ENCODE measurements at regions not wholly inside any gene's neighbourhood (a gene's known extent, or its start where the extent isn't known, plus 50 kb on each side); places are given as distances from the start of the nearest gene placed in this dataset.

DNA sequence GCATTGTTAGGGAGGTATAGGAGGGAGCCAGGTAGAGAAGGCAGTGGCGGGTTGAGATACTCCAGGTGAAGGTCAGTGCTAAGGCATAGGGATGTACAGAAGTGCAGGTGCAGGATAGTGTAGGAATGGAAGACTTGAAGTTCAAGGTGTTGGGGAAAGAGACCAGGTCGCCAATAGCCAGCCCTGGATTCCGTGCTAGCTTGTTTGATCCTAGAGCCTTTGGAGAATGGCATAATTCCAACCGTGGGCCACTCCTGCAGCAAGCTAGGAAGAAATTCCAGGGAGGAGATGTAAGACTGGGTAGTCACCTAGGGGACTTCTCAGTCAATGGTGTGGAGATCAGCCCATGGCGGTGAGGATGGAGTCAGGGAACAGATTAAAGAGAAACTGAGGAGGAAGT, 272.7 kb downstream of the RPS24 start:
- CTCF ChIA-PET: interaction anchor here (1.3 to 5.4 kb wide), 4 partner anchors 10 to 668 kb away, joined by 4 to 67 read pairs (median 6); no protein-coding TSS in a partner anchor
- H3K4me1 ChIP-seq (ENCODE audit: control insufficient read depth in 1 of 2, insufficient read depth in 2 of 2, low read depth in 1 of 2, low read length in 1 of 2): peaks cover 15 to 43% of the 10 kb centered on the region in 2 experiments; a peak in 3 of 4 replicates
- no peaks in the 10 kb centered on the region for H4K20me1 ChIP-seq (ENCODE audit: insufficient read depth)
- TF ChIP-seq FOXJ3 (CRISPR knock-in tag; IDR thresholded peaks at IDR 0.05) (no peak), RFX5 (IDR thresholded peaks at IDR 0.05; ENCODE audit: low read length) (no peak), TAF1 (IDR thresholded peaks at IDR 0.05; ENCODE audit: borderline replicate concordance, low read depth, low read length) (no peak), EZH2phosphoT487 (IDR thresholded peaks at IDR 0.05; ENCODE audit: borderline replicate concordance, low read depth) (no peak), FOXM1 (IDR thresholded peaks at IDR 0.05; ENCODE audit: low read depth) (no peak), MEF2A (IDR thresholded peaks at IDR 0.05; ENCODE audit: borderline replicate concordance, low read depth) (no peak), EP300 (IDR thresholded peaks at IDR 0.05; ENCODE audit: borderline replicate concordance in 1 of 2, low read depth in 1 of 2, low read length in 1 of 2) (no peak)
- TF ChIP-seq, protein P1, sequence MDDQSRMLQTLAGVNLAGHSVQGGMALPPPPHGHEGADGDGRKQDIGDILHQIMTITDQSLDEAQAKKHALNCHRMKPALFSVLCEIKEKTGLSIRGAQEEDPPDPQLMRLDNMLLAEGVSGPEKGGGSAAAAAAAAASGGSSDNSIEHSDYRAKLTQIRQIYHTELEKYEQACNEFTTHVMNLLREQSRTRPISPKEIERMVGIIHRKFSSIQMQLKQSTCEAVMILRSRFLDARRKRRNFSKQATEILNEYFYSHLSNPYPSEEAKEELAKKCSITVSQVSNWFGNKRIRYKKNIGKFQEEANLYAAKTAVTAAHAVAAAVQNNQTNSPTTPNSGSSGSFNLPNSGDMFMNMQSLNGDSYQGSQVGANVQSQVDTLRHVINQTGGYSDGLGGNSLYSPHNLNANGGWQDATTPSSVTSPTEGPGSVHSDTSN (IDR thresholded peaks at IDR 0.05): no peak
- TF ChIP-seq, protein P2, sequence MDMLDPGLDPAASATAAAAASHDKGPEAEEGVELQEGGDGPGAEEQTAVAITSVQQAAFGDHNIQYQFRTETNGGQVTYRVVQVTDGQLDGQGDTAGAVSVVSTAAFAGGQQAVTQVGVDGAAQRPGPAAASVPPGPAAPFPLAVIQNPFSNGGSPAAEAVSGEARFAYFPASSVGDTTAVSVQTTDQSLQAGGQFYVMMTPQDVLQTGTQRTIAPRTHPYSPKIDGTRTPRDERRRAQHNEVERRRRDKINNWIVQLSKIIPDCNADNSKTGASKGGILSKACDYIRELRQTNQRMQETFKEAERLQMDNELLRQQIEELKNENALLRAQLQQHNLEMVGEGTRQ (IDR thresholded peaks at IDR 0.05; ENCODE audit: borderline replicate concordance, low read depth, low read length): no peak
- no peaks in the 10 kb centered on the region for H3K36me3 ChIP-seq (replicated peaks in 1 of 2; ENCODE audit: control insufficient read depth in 1 of 2, insufficient read depth in 2 of 2, low read length in 1 of 2)
- H3K79me2 ChIP-seq (ENCODE audit: insufficient read depth): no peaks in the 10 kb centered on the region
- H3K4me3 ChIP-seq (ENCODE audit: low read depth in 2 of 2, low read length in 1 of 2): no peak overlapping the region
- no peaks in the 10 kb centered on the region for H3K9me3 ChIP-seq
- no peak overlapping the region; a peak in 1 of 4 replicates for H3K27ac ChIP-seq (ENCODE audit: low read depth in 2 of 2, low read length in 1 of 2)
- H3K9ac ChIP-seq: no peak overlapping the region
- DNase-seq: no peak
- H2AFZ ChIP-seq (ENCODE audit: low read depth): no peak overlapping the region
- no peaks in the 10 kb centered on the region for H3F3A ChIP-seq (replicated peaks; ENCODE audit: insufficient read depth)
- 89% methylated on average over 5 of the region's 5 CpGs for WGBS (ENCODE audit: low lambda C conversion rate)
- no peak overlapping the region for H3K4me2 ChIP-seq
- H3K27me3 ChIP-seq (ENCODE audit: insufficient read depth): no peaks in the 10 kb centered on the region
- POLR2A ChIA-PET: interaction anchor here (0.8 kb wide), 1 partner anchor 667 kb away, joined by 5 read pairs; no protein-coding TSS in a partner anchor
- no peaks in the 10 kb centered on the region for H3K9me2 ChIP-seq

DNA sequence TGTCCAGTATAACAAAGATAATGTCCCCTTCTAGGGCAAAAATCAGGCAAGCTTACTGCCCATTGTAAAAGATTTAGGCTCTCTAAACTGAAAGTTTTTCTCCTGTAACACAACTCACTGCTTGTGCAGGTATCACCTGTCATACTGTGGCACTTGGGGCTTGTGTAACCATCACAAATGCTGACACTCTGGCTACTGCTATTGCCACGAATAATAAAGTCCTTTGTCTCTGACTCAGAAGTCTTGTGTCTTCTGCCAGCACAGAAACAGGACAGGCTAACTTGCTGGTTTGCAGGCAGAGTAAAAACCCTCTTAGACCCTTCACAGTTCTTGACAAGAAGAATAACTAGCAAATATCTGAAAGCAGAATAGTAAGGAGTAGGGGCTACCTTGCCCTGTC, 273.9 kb downstream of the RPS24 start:
- H3K27me3 ChIP-seq (ENCODE audit: insufficient read depth): no peaks in the 10 kb centered on the region
- no peaks in the 10 kb centered on the region for H3F3A ChIP-seq (replicated peaks; ENCODE audit: insufficient read depth)
- DNase-seq: no peak
- no peak overlapping the region for H2AFZ ChIP-seq (ENCODE audit: low read depth)
- no peaks in the 10 kb centered on the region for H3K36me3 ChIP-seq (replicated peaks in 1 of 2; ENCODE audit: control insufficient read depth in 1 of 2, insufficient read depth in 2 of 2, low read length in 1 of 2)
- no peaks in the 10 kb centered on the region for H3K9me2 ChIP-seq
- H3K4me3 ChIP-seq (ENCODE audit: low read depth in 2 of 2, low read length in 1 of 2): no peak overlapping the region
- H3K27ac ChIP-seq (ENCODE audit: low read depth in 2 of 2, low read length in 1 of 2): no peak overlapping the region
- no peaks in the 10 kb centered on the region for H4K20me1 ChIP-seq (ENCODE audit: insufficient read depth)
- no peak overlapping the region for H3K4me2 ChIP-seq
- H3K9me3 ChIP-seq: no peaks in the 10 kb centered on the region
- peaks cover 7 to 35% of the 10 kb centered on the region in 2 experiments; a peak in 3 of 4 replicates for H3K4me1 ChIP-seq (ENCODE audit: control insufficient read depth in 1 of 2, insufficient read depth in 2 of 2, low read depth in 1 of 2, low read length in 1 of 2)
- H3K79me2 ChIP-seq (ENCODE audit: insufficient read depth): no peaks in the 10 kb centered on the region
- H3K9ac ChIP-seq: no peak overlapping the region
- ChIA-PET POLR2A (no interaction called here), CTCF (no interaction called here)
- 75% methylated on average over 1 of the region's 1 CpG for WGBS (ENCODE audit: low lambda C conversion rate)
- no peak for TF ChIP-seq CHD2 (IDR thresholded peaks at IDR 0.05; ENCODE audit: low read length, partially characterized antibody)
- TF ChIP-seq, protein P3, sequence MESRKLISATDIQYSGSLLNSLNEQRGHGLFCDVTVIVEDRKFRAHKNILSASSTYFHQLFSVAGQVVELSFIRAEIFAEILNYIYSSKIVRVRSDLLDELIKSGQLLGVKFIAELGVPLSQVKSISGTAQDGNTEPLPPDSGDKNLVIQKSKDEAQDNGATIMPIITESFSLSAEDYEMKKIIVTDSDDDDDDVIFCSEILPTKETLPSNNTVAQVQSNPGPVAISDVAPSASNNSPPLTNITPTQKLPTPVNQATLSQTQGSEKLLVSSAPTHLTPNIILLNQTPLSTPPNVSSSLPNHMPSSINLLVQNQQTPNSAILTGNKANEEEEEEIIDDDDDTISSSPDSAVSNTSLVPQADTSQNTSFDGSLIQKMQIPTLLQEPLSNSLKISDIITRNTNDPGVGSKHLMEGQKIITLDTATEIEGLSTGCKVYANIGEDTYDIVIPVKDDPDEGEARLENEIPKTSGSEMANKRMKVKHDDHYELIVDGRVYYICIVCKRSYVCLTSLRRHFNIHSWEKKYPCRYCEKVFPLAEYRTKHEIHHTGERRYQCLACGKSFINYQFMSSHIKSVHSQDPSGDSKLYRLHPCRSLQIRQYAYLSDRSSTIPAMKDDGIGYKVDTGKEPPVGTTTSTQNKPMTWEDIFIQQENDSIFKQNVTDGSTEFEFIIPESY (IDR thresholded peaks at IDR 0.05; ENCODE audit: borderline replicate concordance, low read depth): no peak
- TF ChIP-seq NRF1 (IDR thresholded peaks at IDR 0.05; ENCODE audit: low read depth, low read length): no peak
- TF ChIP-seq, protein P4, sequence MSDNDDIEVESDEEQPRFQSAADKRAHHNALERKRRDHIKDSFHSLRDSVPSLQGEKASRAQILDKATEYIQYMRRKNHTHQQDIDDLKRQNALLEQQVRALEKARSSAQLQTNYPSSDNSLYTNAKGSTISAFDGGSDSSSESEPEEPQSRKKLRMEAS (IDR thresholded peaks at IDR 0.05; ENCODE audit: low read depth): no peak
- TF ChIP-seq, protein P1 (IDR thresholded peaks at IDR 0.05): no peak
- TF ChIP-seq, protein P5, sequence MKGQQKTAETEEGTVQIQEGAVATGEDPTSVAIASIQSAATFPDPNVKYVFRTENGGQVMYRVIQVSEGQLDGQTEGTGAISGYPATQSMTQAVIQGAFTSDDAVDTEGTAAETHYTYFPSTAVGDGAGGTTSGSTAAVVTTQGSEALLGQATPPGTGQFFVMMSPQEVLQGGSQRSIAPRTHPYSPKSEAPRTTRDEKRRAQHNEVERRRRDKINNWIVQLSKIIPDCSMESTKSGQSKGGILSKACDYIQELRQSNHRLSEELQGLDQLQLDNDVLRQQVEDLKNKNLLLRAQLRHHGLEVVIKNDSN (IDR thresholded peaks at IDR 0.05; ENCODE audit: borderline replicate concordance, low read depth): no peak
- no peak for TF ChIP-seq POLR2AphosphoS5 (IDR thresholded peaks at IDR 0.05; ENCODE audit: low read depth, low read length)
- no peak for TF ChIP-seq RXRA (IDR thresholded peaks at IDR 0.05; ENCODE audit: borderline replicate concordance, low read depth)
- TF ChIP-seq RFX5 (IDR thresholded peaks at IDR 0.05; ENCODE audit: low read length): no peak
- no peak for TF ChIP-seq MEF2A (IDR thresholded peaks at IDR 0.05; ENCODE audit: borderline replicate concordance, low read depth)
- no peak for TF ChIP-seq YY1 (IDR thresholded peaks at IDR 0.05; ENCODE audit: low read depth)
- no peak for TF ChIP-seq FOSL2 (IDR thresholded peaks at IDR 0.05; ENCODE audit: borderline replicate concordance, low read depth)
- TF ChIP-seq JUND (IDR thresholded peaks at IDR 0.05): no peak
- TF ChIP-seq NFIC (IDR thresholded peaks at IDR 0.05; ENCODE audit: borderline replicate concordance): no peak
- TF ChIP-seq, protein P6, sequence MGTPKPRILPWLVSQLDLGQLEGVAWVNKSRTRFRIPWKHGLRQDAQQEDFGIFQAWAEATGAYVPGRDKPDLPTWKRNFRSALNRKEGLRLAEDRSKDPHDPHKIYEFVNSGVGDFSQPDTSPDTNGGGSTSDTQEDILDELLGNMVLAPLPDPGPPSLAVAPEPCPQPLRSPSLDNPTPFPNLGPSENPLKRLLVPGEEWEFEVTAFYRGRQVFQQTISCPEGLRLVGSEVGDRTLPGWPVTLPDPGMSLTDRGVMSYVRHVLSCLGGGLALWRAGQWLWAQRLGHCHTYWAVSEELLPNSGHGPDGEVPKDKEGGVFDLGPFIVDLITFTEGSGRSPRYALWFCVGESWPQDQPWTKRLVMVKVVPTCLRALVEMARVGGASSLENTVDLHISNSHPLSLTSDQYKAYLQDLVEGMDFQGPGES (IDR thresholded peaks at IDR 0.05; ENCODE audit: low read depth, low read length): no peak
